GM12878 (cell line): ENCODE measurements at regions not wholly inside any gene's neighbourhood (a gene's known extent, or its start where the extent isn't known, plus 50 kb on each side); places are given as distances from the start of the nearest gene placed in this dataset.

Experiments used
- ATAC-seq: fragments of 200-7000 bp; cut with Tn5 transposase; 3 replicates; pipeline ENCODE4 v1.9.1; 2020; ENCODE audit warnings: mild to moderate bottlenecking, moderate library complexity
- BruUV-seq: library from RNA; stranded (reverse); fragments of 400-500 nt; replicated peaks from 2 replicates; lab custom pipeline; 2021; lab: Mats Ljungman, UMichigan
- CTCF ChIA-PET: fragments of 300-600 bp; sonication (Branson Sonifier 250); formaldehyde crosslinking; extraction: SDS; loops from one replicate; lab custom pipeline; 2021; ENCODE audit warnings: inconsistent platforms; lab: Yijun Ruan, JAX
- POLR2A ChIA-PET: fragments of 350-600 bp; formaldehyde crosslinking; extraction: SDS; loops from one replicate; lab custom pipeline; 2021; ENCODE audit warnings: inconsistent platforms; lab: Charles Lee
- RAD21 ChIA-PET: fragments of 300-600 bp; sonication (Branson Sonifier 250); formaldehyde crosslinking; loops from one replicate; lab custom pipeline; 2023; ENCODE audit warnings: antibody characterized with exemption; ENCODE audit not compliant: unreplicated experiment; lab: Charles Lee
- SMC1A ChIA-PET: fragments of 300-600 bp; sonication (Branson Sonifier 250); formaldehyde crosslinking; loops from one replicate; lab custom pipeline; 2023; ENCODE audit not compliant: unreplicated experiment, uncharacterized antibody; lab: Charles Lee
- DNase-seq: peaks from one replicate; pipeline ENCODE4 v3.0.0-alpha.2; 2011; ENCODE audit warnings: low read depth, low spot score
- FAIRE-seq: peaks from 3 replicates; lab custom pipeline; 2011; peaks lifted over from hg19 to GRCh38; lab: Jason Lieb, UNC
- H2AFZ ChIP-seq: 2 replicates; pipeline ENCODE4 v1.6.0; 2011; ENCODE audit warnings: low read depth, low read length, control low read depth; ENCODE audit not compliant: control insufficient read depth
- H3K27ac ChIP-seq: 2 replicates; pipeline ENCODE4 v1.5.1; 2011; ENCODE audit warnings: control low read depth; ENCODE audit not compliant: control insufficient read depth, insufficient read depth
- H3K27me3 ChIP-seq, 2 experiments: replicated peaks in 1 of 2; 2 replicates each; pipeline versions ENCODE4 v1.6.0 to v1.6.1; 2011; ENCODE audit warnings: low read length in 1 of 2; ENCODE audit not compliant: control insufficient read depth in 2 of 2, insufficient read depth in 2 of 2
- H3K36me3 ChIP-seq, 2 experiments: 2 replicates each; pipeline ENCODE4 v1.5.1; 2011; ENCODE audit warnings: low read length in 1 of 2; ENCODE audit not compliant: control insufficient read depth in 2 of 2, insufficient read depth in 2 of 2
- H3K4me1 ChIP-seq: 2 replicates; pipeline ENCODE4 v1.6.1; 2011; ENCODE audit warnings: mild to moderate bottlenecking, low read length, moderate library complexity, mixed read lengths; ENCODE audit not compliant: control insufficient read depth, insufficient read depth
- H3K4me2 ChIP-seq: 2 replicates; pipeline ENCODE4 v1.6.0; 2011; ENCODE audit warnings: control low read depth; ENCODE audit not compliant: control insufficient read depth, insufficient read depth
- H3K4me3 ChIP-seq: fragments of 200-600 bp; sonication (generic); 2 replicates; pipeline ENCODE4 v1.5.1; 2016
- H3K79me2 ChIP-seq: 2 replicates; pipeline ENCODE4 v1.6.0; 2011; ENCODE audit warnings: low read length; ENCODE audit not compliant: control insufficient read depth, insufficient read depth
- H3K9ac ChIP-seq: 2 replicates; pipeline ENCODE4 v1.8.0; 2011; ENCODE audit warnings: low read length, control low read depth, mixed read lengths; ENCODE audit not compliant: control insufficient read depth, insufficient read depth
- H3K9me3 ChIP-seq: replicated peaks from 3 replicates; pipeline ENCODE4 v1.5.1; 2011; ENCODE audit warnings: mild to moderate bottlenecking, low read length; ENCODE audit not compliant: control insufficient read depth, insufficient read depth
- H4K20me1 ChIP-seq: 2 replicates; pipeline ENCODE4 v1.6.0; 2011; ENCODE audit not compliant: control insufficient read depth, insufficient read depth
- CBFB ChIP-seq: IDR thresholded peaks from 2 replicates; pipeline ENCODE4 v1.6.1; 2016; ENCODE audit warnings: antibody characterized with exemption, low read depth
- CBX5 ChIP-seq: sonication (generic); IDR thresholded peaks from 2 replicates; pipeline ENCODE4 v1.6.1; 2016; ENCODE audit warnings: low read depth, moderate library complexity, mild to moderate bottlenecking, inconsistent platforms
- HDAC2 ChIP-seq: fragments of 200-600 bp; sonication (generic); IDR thresholded peaks from 2 replicates; pipeline ENCODE4 v1.6.1; 2017
- MLLT1 ChIP-seq: fragments of 450-650 bp; IDR thresholded peaks from 2 replicates; pipeline ENCODE4 v1.6.1; 2016; ENCODE audit warnings: mild to moderate bottlenecking
- ZBTB40 ChIP-seq: fragments of 450-650 bp; IDR thresholded peaks from 2 replicates; pipeline ENCODE4 v1.6.1; 2016; ENCODE audit warnings: mild to moderate bottlenecking, moderate library complexity, borderline replicate concordance
- WGBS: methylation state at CpG from one replicate; pipeline ENCODE4 v1.1.6; 2016; ENCODE audit warnings: low lambda C conversion rate; ENCODE audit not compliant: insufficient replicate concordance, insufficient coverage; ENCODE audit errors: missing lambda C conversion rate; 5-methylcytosine and 5-hydroxymethylcytosine counted together
- in situ Hi-C: fragments of 300-500 bp; cut with MboI; formaldehyde crosslinking; loops from 9 replicates; pipeline ENCODE4 v1.14.3; 2018; ENCODE audit warnings: mixed read lengths
- intact Hi-C: fragments of 100-400 bp; cut with micrococcal nuclease; formaldehyde crosslinking; loops from one replicate; pipeline ENCODE4 v1.14.2; 2022; ENCODE audit not compliant: unreplicated experiment
- TF ChIP-seq, protein P1 (sequence below): fragments of 450-650 bp; IDR thresholded peaks from 2 replicates; pipeline ENCODE4 v1.6.1; 2017; ENCODE audit warnings: mild to moderate bottlenecking, moderate library complexity
- TF ChIP-seq, protein P2 (sequence below): IDR thresholded peaks from 2 replicates; pipeline ENCODE4 v1.6.1; 2012; ENCODE audit warnings: low read length, inconsistent platforms
- TF ChIP-seq, protein P3 (sequence below): IDR thresholded peaks from 2 replicates; pipeline ENCODE4 v1.6.1; 2011; ENCODE audit warnings: borderline replicate concordance, low read depth, mild to moderate bottlenecking, moderate library complexity, low read length; ENCODE audit not compliant: insufficient read depth, poor library complexity, severe bottlenecking

DNA sequence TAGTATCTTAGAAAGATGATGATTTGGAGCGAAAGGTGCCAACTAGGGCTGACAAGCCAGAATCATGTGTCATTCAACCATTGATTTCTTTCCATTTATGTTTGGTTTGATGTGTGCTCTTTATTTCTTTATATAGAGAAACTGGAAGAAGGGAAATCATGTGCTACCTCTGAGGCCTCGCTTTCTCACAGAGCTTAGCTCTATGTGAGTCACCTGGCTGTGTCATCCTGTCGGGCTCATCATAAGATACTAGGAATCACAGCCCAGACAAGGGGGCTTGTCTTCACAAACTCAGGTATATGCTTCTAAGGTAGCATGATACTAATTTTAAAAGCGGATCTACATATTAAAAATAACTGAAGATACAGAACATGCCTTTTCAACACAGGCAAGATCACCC is 81.7 kb upstream of the GPM6B start:
- Histone ChIP-seq H4K20me1 (no peaks in the 10 kb centered on the region), H3K36me3 (no peaks in the 10 kb centered on the region), H3K79me2 (no peaks in the 10 kb centered on the region), H3K27ac (no peak overlapping the region), H3K4me1 (no peaks in the 10 kb centered on the region), H3K27me3 (no peaks in the 10 kb centered on the region; a peak in 2 of 4 replicates), H3K4me3 (no peak overlapping the region), H2AFZ (no peak overlapping the region), H3K9ac (no peak overlapping the region), H3K4me2 (no peak overlapping the region), H3K9me3 (no peaks in the 10 kb centered on the region)
- in situ Hi-C loops: no loop called here
- RAD21 ChIA-PET: interaction anchor here (1.4 to 3.2 kb wide), 4 partner anchors 131 to 240 kb away, joined by 3 to 26 read pairs (median 10); partner anchors contain the start of gene GEMIN8
- no peak for FAIRE-seq
- CTCF ChIA-PET: interaction anchor here (0.8 to 2.4 kb wide), 5 partner anchors 59 to 134 kb away, joined by 3 to 28 read pairs (median 5); no protein-coding TSS in a partner anchor
- SMC1A ChIA-PET: interaction anchor here (0.7 to 3.5 kb wide), 6 partner anchors 126 to 392 kb away, joined by 3 to 28 read pairs (median 4); partner anchors contain the start of gene GEMIN8
- POLR2A ChIA-PET: interaction anchor here (1.5 kb wide), 1 partner anchor 130 kb away, joined by 7 read pairs; the partner anchor contains the start of gene GEMIN8
- intact Hi-C loops: loop anchor here (1.0 to 10.0 kb wide), 3 partner anchors 134 to 394 kb away; no protein-coding TSS in a partner anchor
- no TSS peak for BruUV-seq
- DNase-seq: no peak
- 67% methylated on average over 4 of the region's 4 CpGs for WGBS
- no peak for ATAC-seq
- TF ChIP-seq CBFB: no peak
- no peak for TF ChIP-seq CBX5
- no peak for TF ChIP-seq MLLT1
- TF ChIP-seq, protein P1, sequence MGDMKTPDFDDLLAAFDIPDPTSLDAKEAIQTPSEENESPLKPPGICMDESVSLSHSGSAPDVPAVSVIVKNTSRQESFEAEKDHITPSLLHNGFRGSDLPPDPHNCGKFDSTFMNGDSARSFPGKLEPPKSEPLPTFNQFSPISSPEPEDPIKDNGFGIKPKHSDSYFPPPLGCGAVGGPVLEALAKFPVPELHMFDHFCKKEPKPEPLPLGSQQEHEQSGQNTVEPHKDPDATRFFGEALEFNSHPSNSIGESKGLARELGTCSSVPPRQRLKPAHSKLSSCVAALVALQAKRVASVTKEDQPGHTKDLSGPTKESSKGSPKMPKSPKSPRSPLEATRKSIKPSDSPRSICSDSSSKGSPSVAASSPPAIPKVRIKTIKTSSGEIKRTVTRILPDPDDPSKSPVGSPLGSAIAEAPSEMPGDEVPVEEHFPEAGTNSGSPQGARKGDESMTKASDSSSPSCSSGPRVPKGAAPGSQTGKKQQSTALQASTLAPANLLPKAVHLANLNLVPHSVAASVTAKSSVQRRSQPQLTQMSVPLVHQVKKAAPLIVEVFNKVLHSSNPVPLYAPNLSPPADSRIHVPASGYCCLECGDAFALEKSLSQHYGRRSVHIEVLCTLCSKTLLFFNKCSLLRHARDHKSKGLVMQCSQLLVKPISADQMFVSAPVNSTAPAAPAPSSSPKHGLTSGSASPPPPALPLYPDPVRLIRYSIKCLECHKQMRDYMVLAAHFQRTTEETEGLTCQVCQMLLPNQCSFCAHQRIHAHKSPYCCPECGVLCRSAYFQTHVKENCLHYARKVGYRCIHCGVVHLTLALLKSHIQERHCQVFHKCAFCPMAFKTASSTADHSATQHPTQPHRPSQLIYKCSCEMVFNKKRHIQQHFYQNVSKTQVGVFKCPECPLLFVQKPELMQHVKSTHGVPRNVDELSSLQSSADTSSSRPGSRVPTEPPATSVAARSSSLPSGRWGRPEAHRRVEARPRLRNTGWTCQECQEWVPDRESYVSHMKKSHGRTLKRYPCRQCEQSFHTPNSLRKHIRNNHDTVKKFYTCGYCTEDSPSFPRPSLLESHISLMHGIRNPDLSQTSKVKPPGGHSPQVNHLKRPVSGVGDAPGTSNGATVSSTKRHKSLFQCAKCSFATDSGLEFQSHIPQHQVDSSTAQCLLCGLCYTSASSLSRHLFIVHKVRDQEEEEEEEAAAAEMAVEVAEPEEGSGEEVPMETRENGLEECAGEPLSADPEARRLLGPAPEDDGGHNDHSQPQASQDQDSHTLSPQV: no peak
- no peak for TF ChIP-seq ZBTB40
- TF ChIP-seq, protein P2, sequence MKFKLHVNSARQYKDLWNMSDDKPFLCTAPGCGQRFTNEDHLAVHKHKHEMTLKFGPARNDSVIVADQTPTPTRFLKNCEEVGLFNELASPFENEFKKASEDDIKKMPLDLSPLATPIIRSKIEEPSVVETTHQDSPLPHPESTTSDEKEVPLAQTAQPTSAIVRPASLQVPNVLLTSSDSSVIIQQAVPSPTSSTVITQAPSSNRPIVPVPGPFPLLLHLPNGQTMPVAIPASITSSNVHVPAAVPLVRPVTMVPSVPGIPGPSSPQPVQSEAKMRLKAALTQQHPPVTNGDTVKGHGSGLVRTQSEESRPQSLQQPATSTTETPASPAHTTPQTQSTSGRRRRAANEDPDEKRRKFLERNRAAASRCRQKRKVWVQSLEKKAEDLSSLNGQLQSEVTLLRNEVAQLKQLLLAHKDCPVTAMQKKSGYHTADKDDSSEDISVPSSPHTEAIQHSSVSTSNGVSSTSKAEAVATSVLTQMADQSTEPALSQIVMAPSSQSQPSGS: no peak
- TF ChIP-seq, protein P3, sequence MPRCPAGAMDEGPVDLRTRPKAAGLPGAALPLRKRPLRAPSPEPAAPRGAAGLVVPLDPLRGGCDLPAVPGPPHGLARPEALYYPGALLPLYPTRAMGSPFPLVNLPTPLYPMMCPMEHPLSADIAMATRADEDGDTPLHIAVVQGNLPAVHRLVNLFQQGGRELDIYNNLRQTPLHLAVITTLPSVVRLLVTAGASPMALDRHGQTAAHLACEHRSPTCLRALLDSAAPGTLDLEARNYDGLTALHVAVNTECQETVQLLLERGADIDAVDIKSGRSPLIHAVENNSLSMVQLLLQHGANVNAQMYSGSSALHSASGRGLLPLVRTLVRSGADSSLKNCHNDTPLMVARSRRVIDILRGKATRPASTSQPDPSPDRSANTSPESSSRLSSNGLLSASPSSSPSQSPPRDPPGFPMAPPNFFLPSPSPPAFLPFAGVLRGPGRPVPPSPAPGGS: no peak
- TF ChIP-seq HDAC2: no peak
